GM19193 (cell line): ENCODE measurements at regions not wholly inside any gene's neighbourhood (a gene's known extent, or its start where the extent isn't known, plus 50 kb on each side); places are given as distances from the start of the nearest gene placed in this dataset.

Experiments
- POLR2A ChIP-seq: IDR thresholded peaks from 4 replicates; pipeline ENCODE4 v1.6.1; 2011; ENCODE audit not compliant: insufficient read depth, insufficient read length; ENCODE audit errors: extremely low read depth

DNA sequence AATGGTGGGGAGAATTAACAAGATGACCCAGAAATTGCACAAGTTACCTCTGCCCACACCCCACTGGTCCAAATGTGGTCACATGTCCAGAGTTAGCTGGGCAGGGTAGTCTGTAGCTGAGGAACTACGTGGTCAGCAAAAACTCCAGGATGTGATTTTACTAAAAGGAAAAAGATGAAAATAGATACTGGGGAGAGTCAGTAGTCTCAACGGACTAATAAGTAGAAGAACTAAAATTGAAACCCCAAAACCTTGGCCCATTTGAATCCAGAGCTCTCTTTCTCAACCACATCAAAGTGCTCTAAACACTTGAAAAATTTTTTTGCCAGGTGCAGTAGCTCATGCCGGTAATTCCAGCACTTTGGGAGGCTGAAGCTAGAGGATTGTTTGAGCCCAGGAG is 146.3 kb downstream of the SKIDA1 start:
- no peak for TF ChIP-seq POLR2A

DNA sequence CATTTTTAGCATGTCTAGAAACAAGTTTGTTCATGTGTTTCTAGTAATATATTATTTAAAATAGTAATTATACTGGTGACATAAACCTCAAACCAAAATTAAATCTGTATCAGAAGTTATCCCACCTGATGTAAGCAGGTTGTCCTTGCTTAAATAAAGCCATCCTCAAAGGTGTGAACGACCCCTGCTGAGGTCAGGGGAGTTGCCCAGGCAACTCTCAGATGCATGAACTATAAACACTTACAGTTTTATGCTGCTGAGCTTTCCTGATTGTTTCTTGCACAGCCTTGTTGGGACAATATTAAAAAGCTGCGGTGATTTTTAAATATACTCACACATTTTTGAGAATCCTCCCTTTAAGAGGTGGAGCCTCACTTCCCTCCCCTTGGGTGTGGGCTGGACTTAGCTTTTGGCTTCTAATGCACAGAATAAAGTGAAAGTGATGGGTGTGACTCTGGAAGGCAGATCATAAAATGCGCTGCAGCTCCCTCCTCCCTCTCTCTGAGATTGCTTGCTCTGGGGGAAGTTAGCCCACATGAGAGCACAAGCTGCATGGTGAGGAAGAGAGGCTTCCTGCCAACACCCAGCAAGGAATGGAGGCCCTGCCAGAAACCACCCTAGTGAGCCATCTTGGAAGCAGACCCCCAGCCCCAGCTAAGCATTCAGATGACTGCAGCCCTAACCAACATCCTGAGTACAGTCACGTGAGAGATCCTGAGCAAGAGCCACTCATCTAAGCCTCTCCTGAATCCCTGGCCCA is 152.7 kb downstream of the SKIDA1 start:
- peak; percentile 27 for TF ChIP-seq POLR2A

DNA sequence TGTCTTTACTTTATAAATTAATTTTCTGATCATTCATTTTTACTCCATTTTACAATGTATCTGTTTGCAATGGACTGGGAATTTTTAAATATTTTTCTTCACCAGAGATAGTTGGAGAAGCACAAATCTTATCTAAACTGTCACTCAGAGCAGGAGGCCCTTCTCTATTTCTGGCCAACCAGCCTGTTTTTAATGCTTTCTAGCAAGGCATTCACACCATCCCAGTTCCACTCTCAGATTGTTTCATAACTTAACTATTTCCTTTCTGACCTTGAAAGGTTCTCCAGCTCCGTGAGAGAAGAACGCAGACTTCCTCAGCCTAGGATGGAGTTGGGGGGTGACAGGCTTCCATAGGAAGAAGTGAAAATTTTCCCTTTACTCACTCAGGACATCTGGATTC is 155.8 kb downstream of the SKIDA1 start:
- TF ChIP-seq POLR2A: no peak

DNA sequence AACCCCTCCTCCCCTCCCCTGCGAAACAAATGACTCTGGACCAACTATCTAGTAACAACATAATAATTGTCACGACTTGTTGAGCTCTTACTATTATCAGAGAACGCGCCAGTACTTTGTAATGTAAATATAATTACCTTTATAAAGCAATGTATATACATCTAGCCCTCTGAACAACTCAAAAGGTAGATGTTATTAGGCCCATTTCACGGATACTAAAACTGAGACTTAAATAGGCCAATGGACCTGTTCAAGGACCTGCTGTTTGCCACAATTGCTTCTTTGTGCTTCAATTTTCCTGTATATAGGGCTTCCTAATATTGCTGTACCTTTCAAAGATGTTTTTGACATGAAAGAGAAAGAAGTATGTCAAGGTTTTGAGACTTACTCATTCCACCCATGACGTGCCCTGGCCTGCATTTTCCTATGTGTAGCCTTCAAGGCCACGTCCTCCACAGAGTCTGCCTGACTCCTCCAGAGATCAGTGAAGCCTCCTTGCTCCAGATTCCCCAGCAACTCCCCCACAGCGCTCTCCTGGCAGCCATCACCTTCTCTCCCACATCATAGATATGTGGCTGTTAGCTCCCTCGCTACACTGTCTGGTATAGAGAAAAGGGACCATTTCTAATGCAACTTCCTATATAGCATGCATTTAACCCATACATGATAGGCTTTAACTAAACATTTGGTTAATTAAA is 156.6 kb downstream of the SKIDA1 start:
- no peak for TF ChIP-seq POLR2A

DNA sequence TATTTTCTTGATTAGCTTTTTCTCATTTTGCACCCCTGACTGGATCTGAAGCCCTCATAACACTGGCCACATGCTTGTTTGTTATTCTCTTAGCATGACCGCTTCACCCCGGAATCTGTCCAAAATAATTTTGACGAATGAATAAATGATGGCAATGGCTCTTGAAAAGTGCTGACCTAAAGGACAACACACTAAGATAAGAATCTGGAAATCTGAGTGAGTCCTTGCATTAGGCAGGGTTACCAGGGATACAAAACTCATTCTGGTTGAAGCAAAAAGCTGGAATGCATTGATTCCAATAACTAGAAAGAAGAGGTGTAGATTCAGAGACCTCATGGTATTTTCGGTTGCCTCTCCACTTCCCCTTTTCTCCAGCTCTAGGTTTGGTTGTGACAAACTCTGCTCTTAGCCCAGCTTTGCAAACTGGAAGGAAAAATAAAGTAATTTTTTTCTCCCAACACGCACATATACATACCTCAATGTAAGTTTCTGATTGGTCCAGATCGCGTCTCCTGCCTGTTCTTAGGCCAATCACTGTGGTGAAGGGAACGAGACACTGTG is 157.4 kb downstream of the SKIDA1 start:
- no peak for TF ChIP-seq POLR2A

DNA sequence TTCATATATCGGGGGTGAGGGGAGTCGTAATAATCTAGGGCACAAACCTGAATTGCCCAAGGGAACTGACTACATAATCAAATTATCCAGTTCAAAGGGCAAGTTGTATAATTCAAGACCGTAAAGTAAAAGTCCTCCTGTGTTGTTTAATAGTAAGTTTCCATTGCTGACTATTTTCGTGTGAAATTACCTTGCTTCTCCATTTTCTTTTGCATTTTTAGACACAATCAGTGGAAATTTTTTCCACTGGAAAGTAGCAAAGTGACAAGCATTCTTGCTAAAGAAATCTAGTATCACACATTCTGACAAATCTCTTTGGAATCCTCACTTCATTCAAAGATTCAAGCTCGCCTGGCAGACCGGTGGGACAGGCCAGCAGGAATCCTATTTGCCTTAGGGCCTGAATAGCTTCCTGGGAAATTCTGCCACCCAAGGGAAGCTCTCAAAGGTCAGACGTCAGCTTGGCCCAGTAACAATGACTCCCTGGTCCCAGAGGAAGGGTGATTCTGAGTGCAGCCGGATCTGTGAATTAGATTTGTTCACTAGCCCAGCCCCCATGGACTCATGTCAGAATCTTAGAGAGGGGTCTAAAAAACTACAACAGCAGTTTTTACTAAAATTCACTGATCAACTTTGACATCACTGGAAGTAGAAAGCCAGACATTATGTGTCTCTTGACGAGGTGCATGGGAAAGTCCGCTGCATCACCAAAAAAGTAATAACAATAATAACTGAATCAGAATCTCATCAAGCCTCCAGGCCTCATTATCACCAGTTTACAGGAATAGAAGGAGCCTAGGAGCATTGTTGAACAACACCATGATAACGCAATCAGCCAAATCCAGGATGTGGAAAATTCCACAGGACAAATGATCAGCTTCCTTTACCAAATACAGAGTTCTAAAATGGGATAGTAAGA is 161.0 kb downstream of the SKIDA1 start:
- TF ChIP-seq POLR2A: no peak

DNA sequence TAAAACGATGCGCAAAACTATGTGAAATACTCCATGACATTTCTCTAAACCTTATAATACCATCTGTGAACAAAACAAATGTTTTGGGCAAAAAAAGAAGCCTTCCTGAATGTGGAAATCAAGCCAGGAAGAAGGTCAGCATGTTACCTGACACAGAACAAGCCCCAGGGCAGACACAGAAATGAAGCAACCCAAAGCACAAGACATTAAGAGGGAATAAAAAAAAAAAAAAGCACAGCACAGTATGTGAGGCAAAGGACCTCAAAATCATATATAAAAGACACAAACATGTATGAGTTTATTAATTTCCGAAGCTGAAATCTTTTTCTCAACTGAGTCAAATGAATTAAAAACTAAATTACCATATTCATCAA is 161.8 kb downstream of the SKIDA1 start:
- TF ChIP-seq POLR2A: no peak

DNA sequence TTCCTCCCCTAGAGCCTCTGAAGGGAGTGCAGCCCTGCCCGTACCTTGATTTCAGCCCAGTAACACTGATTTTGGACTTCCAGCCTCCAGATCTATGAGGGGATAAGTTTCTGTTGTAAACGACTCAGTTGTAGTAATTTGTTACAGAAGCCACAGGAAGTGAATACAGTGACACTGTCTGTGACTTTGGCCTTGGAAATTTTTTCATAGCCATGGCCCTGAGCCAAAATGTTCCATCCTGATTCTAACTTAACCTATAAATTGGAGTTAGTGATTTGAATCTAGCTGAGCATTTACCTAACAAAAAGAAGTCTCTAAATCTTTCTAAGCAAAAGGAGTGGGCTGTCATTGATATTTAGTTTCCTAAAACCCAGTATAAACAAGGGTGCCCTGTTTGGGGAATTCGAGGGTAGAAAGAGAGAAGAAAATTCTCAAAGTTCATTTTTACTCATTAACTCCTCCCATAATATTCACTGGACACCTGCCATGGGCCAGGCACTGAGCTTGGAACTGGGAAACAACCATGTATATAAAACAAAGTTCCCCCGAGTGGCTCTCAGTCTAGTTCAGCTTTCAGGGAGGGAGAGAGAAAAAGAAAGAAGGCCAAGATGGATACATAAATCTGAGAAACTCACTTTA is 162.3 kb downstream of the SKIDA1 start:
- TF ChIP-seq POLR2A: no peak

DNA sequence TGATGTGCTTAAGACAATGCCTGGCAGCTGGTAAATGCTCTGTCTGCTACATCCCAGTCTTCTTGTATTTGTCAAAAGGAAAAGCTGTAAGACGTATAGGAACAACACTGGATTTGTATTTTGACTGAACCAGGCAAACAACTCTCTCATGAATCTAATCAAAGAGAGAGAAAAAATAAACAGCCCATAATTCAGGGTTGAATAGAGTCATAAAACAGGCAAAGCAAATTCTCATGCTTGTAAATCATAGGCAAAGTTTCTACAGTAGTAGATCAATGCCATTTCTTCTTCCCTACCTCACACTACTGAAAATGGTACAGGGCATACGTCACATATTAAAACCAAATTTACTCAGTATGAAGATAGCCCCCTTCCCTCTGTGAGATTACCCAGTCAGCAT is 166.3 kb downstream of the SKIDA1 start:
- no peak for TF ChIP-seq POLR2A

DNA sequence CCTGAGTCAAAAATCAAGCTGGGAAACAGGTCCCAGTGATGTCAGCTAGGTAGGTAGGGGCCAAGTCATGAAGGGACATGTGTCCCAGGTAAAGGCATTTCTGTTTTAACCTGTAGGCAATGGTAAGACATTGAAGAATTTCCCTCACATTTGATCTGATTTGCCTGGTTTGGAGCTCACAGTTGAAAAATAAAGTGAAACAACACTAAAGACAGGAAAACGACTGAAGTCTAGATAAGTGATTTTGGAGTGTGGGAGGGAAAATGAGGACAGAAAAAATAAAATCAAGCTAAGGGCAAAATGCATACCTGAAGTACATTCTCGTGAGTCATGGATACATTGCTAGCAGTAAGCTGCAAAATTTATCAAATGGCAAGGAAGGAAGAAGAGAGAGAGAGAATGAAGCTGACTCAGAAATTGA is 169.9 kb downstream of the SKIDA1 start:
- TF ChIP-seq POLR2A: no peak

DNA sequence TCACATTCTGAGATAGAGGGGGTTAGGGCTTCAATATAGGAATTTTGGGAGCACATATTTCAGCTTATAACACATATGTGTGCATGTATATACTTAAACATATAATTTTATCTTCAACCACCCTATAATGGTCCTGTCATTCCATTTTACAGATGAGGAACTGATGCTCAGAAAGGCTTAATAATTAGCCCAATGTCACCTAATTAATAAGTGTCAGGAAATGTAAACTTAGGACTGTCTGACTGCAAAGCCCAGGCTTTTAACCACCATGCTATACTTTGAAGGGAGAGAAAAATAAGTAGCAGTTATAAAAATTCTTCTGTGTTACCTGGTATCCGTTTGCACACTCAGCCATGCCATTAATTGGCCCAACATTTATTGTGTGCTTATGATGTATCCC is 172.6 kb downstream of the SKIDA1 start:
- no peak for TF ChIP-seq POLR2A

DNA sequence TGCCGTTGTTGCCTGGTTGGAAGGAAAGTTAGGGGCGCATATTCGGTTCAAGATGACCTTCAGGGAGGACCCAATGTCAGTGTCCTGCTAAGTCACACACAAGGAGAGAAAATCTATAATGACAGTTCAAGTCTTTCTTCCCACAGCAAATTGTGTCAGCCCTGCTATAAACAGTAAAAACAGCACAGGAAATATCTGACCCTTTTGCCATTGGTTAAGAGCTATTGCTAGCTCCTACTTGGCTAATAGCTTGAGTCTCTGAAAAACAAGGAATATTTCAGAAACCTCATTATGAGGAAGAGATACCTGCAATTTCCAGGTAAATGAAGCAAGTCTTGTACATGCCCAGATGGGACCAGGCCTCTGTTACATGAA is 175.6 kb downstream of the SKIDA1 start:
- TF ChIP-seq POLR2A: no peak

DNA sequence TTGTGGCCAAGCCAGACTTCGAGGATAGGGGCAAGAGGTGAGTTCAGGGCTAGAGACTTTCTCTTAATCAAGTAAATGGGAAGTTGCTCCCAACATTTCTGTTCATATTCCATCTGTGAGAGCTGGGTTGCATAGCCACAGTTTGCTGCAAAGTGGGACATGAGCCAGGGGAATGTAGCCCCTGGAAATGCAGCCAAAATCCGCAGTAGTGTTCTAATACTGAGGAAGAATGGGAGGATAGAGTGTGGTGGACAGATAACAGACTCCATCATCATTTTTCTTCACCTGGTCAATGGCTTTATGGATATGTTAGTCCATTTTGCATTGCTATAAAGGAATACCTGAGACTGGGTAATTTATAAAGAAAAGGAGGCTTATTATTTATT is 177.7 kb downstream of the SKIDA1 start:
- no peak for TF ChIP-seq POLR2A

DNA sequence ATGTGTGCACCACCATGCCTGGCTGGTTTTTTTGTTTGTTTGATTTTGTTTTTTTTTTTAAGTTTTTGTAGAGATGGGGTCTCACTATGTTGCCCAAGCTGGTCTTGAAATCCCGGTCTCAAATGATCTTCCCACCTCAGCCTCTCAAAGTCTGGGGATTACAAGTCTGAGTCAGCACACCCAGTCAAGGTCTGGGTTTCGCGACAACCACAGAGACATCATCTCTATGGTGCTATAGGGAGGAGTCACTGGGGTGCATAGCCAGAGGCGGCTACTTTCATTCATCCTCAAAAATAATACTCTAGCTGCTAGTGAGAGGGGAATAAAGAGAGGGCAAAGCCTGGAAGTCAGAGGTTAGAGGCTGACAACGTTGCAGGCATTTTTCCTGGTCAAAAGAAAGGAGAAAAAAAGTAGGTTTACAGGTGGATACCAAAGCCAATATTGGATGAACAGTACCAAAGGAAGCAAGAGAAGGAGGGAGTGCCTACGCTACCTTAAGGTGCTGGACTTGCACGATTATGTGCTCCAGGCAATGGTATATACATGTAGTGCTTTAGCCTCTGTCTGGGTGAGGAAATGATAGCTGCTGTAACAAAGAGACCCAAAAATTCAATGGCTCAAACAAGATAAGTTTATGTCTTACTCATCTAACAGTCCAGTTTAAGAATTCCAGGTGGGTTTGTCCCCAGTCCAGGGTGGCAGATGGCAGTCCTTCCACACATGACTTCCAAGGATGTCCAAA is 178.3 kb downstream of the SKIDA1 start:
- no peak for TF ChIP-seq POLR2A
